WTC11 (cell line): ENCODE measurements at regions not wholly inside any gene's neighbourhood (a gene's known extent, or its start where the extent isn't known, plus 50 kb on each side); places are given as distances from the start of the nearest gene placed in this dataset.

Experiments used
- FOXJ3 ChIP-seq: sonication (generic); formaldehyde crosslinking; IDR thresholded peaks from 2 replicates; pipeline ENCODE4 v1.9.0; 2021; ENCODE audit warnings: missing genetic modification reagents, mild to moderate bottlenecking, borderline replicate concordance
- MYBL2 ChIP-seq: sonication (generic); formaldehyde crosslinking; IDR thresholded peaks from 2 replicates; pipeline ENCODE4 v1.8.1; 2023; ENCODE audit warnings: mild to moderate bottlenecking, moderate library complexity, missing genetic modification reagents
- NR1H2 ChIP-seq: sonication (generic); formaldehyde crosslinking; IDR thresholded peaks from 2 replicates; pipeline ENCODE4 v1.9.0; 2021; ENCODE audit warnings: mild to moderate bottlenecking, moderate library complexity, missing genetic modification reagents
- NR3C1 ChIP-seq: sonication (generic); formaldehyde crosslinking; conservative IDR thresholded peaks from 2 replicates; pipeline ENCODE4 v1.8.1; 2023; ENCODE audit warnings: low read depth, mild to moderate bottlenecking, missing genetic modification reagents
- SP1 ChIP-seq: sonication (generic); formaldehyde crosslinking; conservative IDR thresholded peaks from 2 replicates; pipeline ENCODE4 v1.8.1; 2022; ENCODE audit warnings: missing genetic modification reagents
- ZNF121 ChIP-seq: sonication (generic); formaldehyde crosslinking; IDR thresholded peaks from 2 replicates; pipeline ENCODE4 v1.8.0; 2023; ENCODE audit warnings: missing genetic modification reagents
- TF ChIP-seq, protein P1 (sequence below): fragments of 250-450 bp; sonication (Bioruptor Pico); IDR thresholded peaks from 2 replicates; pipeline ENCODE4 v1.9.0; 2021; ENCODE audit warnings: mild to moderate bottlenecking
- TF ChIP-seq, protein P2 (sequence below): fragments of 200-600 bp; IDR thresholded peaks from 2 replicates; pipeline ENCODE4 v1.8.0; 2022; ENCODE audit warnings: antibody characterized with exemption

DNA sequence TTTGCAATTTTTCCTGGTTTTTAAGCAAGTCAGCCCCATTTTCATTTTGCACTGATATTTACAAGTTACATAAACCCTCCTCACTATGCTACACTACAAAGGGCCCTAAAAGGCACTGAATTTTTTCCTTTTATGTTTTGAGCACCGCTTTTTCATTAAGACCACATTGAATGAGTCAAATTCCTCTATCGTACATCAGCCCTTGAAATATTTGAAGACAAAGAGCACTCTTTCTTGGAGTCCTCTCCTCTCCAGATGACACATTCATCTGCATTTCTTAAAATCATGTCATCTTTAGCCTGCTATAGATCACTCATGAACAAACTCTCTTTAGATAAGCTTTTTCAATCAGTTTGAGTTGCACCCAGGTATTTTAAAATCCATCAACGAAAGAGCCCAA lies 306.6 kb upstream of the SOX11 start:
- TF ChIP-seq NR1H2 (CRISPR knock-in tag): no peak
- TF ChIP-seq ZNF121: no peak
- TF ChIP-seq SP1 (CRISPR knock-in tag): no peak
- TF ChIP-seq, protein P1, sequence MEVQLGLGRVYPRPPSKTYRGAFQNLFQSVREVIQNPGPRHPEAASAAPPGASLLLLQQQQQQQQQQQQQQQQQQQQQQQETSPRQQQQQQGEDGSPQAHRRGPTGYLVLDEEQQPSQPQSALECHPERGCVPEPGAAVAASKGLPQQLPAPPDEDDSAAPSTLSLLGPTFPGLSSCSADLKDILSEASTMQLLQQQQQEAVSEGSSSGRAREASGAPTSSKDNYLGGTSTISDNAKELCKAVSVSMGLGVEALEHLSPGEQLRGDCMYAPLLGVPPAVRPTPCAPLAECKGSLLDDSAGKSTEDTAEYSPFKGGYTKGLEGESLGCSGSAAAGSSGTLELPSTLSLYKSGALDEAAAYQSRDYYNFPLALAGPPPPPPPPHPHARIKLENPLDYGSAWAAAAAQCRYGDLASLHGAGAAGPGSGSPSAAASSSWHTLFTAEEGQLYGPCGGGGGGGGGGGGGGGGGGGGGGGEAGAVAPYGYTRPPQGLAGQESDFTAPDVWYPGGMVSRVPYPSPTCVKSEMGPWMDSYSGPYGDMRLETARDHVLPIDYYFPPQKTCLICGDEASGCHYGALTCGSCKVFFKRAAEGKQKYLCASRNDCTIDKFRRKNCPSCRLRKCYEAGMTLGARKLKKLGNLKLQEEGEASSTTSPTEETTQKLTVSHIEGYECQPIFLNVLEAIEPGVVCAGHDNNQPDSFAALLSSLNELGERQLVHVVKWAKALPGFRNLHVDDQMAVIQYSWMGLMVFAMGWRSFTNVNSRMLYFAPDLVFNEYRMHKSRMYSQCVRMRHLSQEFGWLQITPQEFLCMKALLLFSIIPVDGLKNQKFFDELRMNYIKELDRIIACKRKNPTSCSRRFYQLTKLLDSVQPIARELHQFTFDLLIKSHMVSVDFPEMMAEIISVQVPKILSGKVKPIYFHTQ (CRISPR knock-in tag): no peak
- TF ChIP-seq, protein P2, sequence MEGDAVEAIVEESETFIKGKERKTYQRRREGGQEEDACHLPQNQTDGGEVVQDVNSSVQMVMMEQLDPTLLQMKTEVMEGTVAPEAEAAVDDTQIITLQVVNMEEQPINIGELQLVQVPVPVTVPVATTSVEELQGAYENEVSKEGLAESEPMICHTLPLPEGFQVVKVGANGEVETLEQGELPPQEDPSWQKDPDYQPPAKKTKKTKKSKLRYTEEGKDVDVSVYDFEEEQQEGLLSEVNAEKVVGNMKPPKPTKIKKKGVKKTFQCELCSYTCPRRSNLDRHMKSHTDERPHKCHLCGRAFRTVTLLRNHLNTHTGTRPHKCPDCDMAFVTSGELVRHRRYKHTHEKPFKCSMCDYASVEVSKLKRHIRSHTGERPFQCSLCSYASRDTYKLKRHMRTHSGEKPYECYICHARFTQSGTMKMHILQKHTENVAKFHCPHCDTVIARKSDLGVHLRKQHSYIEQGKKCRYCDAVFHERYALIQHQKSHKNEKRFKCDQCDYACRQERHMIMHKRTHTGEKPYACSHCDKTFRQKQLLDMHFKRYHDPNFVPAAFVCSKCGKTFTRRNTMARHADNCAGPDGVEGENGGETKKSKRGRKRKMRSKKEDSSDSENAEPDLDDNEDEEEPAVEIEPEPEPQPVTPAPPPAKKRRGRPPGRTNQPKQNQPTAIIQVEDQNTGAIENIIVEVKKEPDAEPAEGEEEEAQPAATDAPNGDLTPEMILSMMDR: no peak
- no peak for TF ChIP-seq MYBL2 (CRISPR knock-in tag)
- no peak for TF ChIP-seq FOXJ3 (CRISPR knock-in tag)
- no peak for TF ChIP-seq NR3C1 (CRISPR knock-in tag)
